ENCODE measurements at regions not wholly inside any gene's neighbourhood (a gene's known extent, or its start where the extent isn't known, plus 50 kb on each side); places are given as distances from the start of the nearest gene placed in this dataset.
"Not testable (repeated sequence)": the region's sequence is repeated elsewhere in the genome, so short reads cannot be mapped to it uniquely, and the experiment has no call there.

DNA sequence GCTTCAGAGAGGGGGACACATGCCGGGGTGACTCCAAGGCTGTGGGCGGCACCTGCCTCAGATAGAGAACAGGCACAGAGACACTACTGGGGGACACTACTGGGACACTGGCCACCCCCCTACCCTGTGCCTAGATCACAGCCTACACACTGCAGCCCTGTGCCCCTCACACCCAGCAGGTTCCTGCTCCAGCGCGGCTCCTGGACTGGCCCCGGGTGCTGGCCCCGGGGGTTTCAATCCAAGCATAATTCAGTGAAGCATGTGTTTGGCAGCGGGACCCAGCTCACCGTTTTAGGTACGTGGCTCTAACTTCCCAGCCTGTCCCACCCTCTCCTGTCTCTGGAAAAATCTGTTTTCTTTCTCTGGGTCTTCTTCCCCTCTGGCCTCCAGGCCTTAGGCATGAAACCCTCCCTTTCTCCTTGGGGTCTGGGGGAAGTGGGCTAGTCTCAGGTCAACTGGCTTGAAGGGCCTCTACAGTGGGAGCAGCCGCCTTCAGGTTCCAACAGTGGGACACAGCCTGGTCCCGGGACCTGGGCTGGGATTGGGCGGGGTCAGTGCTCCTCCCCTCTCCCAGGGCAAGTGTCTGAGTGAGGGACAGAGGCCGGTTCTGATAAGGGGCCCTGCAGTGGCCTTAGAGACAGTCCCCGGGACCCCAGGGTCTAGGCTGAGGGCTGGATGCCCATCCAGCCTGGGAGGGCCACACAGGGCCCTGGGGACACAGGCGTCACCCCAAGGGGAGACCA lies 98.8 kb downstream of the CRYBB2 start:
- TF ChIP-seq EZH2phosphoT487 (IDR thresholded peaks at IDR 0.05; ENCODE audit: insufficient read depth, low read depth) (no peak), EZH2 (IDR thresholded peaks at IDR 0.05; ENCODE audit: insufficient read depth, poor library complexity, severe bottlenecking) (no peak)
- 46 to 48% methylated on average over 13 to 15 of the region's 15 CpGs for whole genome bisulfite sequencing, 2 experiments (ENCODE audit: low coverage in 1 of 2, low lambda C conversion rate in 2 of 2, missing lambda C conversion rate in 2 of 2)
- Histone ChIP-seq H3K27ac (no peak overlapping the region), H3K9ac (no peak overlapping the region), H3F3A (ENCODE audit: insufficient read depth) (no peaks in the 10 kb centered on the region), H3K27me3 (replicated peaks; ENCODE audit: insufficient read depth) (no peaks in the 10 kb centered on the region), H3K4me2 (ENCODE audit: unreplicated experiment) (no peak overlapping the region), H4K20me1 (ENCODE audit: insufficient read depth) (no peaks in the 10 kb centered on the region), H3K36me3 (ENCODE audit: low read depth) (no peaks in the 10 kb centered on the region), H3K4me1 (ENCODE audit: insufficient read depth) (no peaks in the 10 kb centered on the region), H3K79me2 (ENCODE audit: insufficient read depth) (no peaks in the 10 kb centered on the region), H3K4me3 (no peak overlapping the region), H3K9me3 (ENCODE audit: low read depth) (no peaks in the 10 kb centered on the region), H2AFZ (no peak overlapping the region), H3K9me2 (ENCODE audit: insufficient read depth) (no peaks in the 10 kb centered on the region)
- in situ Hi-C loops (cut with MboI): no loop called here
- no peak for DNase-seq

DNA sequence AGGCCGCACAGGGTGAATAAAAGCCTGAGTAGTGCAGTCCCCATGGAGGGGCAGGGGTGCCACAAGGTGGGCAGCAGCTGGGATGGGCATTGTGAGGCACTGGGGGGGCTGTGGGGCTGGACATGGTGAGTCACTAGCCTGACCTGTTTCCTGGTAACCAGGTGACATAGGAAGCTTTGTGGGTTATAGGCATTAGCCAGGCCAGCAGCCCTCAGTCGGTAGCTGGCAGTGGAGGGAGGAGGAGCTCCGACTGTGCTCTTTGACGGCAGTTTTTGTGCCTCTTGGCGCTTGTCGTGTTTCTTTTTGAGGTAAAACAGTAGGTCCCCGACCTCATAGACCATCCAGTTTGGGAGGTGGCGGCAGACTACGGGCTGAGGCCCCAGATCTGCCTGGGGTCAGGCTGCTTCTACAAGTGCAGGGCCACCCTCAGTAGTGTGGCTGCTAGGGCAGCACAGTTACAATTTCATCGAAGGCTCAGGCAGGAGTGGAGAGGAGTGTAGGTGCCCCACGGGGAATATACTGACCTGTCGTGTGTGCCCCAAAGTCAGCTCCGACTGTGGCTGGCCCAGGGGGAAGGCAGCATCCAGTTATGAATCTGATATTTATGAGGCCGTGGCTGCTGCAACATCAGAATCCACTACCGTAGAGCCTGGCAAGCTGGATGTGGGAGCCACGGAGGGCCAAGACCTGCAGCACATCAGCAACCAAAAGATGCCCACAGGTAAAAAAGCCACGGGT lies 107.7 kb downstream of the CRYBB2 start:
- H3K9me2 ChIP-seq (ENCODE audit: insufficient read depth): no peaks in the 10 kb centered on the region
- H3K79me2 ChIP-seq (ENCODE audit: insufficient read depth): no peaks in the 10 kb centered on the region
- H3K27ac ChIP-seq: no peak overlapping the region
- H3K36me3 ChIP-seq (ENCODE audit: low read depth): no peaks in the 10 kb centered on the region
- no peak overlapping the region for H3K9ac ChIP-seq
- 58 to 60% methylated on average over 16 of the region's 17 CpGs for WGBS, 2 experiments (ENCODE audit: low coverage in 1 of 2, low lambda C conversion rate in 2 of 2, missing lambda C conversion rate in 2 of 2)
- no peak overlapping the region for H2AFZ ChIP-seq
- H3K4me3 ChIP-seq: no peak overlapping the region
- TF ChIP-seq EZH2 (IDR thresholded peaks at IDR 0.05; ENCODE audit: insufficient read depth, poor library complexity, severe bottlenecking) (no peak), EZH2phosphoT487 (IDR thresholded peaks at IDR 0.05; ENCODE audit: insufficient read depth, low read depth) (no peak)
- no peak overlapping the region for H3K4me2 ChIP-seq (ENCODE audit: unreplicated experiment)
- H3K9me3 ChIP-seq (ENCODE audit: low read depth): no peaks in the 10 kb centered on the region
- no peaks in the 10 kb centered on the region for H3F3A ChIP-seq (ENCODE audit: insufficient read depth)
- no peaks in the 10 kb centered on the region for H4K20me1 ChIP-seq (ENCODE audit: insufficient read depth)
- in situ Hi-C loops (cut with MboI): no loop called here
- no peaks in the 10 kb centered on the region for H3K4me1 ChIP-seq (ENCODE audit: insufficient read depth)
- DNase-seq: no peak
- no peaks in the 10 kb centered on the region; the same call in 1 of the 2 replicates for H3K27me3 ChIP-seq (replicated peaks; ENCODE audit: insufficient read depth)

DNA sequence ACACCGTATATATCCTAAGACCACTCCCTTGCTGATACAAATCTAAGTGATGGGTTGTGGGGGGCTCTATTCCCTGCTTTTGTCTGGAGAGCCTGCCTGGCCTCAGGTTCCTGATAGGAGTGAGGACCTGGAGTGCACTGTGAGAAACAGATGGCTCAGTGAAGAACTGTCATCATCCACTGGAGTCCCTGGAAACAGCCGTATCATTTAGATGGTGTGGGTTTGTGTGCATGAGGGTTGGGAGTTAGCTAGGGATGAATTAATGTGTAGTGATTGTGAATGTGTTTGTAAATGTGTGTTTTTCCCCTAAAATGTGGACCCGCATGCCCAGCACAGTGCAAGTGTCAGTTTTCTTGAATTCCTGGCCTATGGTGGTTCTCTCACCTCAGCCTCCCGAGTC lies 111.6 kb downstream of the CRYBB2 start:
- no peak for DNase-seq
- Histone ChIP-seq H3K27me3 (replicated peaks; ENCODE audit: insufficient read depth) (no peaks in the 10 kb centered on the region), H4K20me1 (ENCODE audit: insufficient read depth) (no peaks in the 10 kb centered on the region), H3K36me3 (ENCODE audit: low read depth) (no peaks in the 10 kb centered on the region), H3K4me3 (no peak overlapping the region), H3K4me1 (ENCODE audit: insufficient read depth) (no peaks in the 10 kb centered on the region), H3K9me2 (ENCODE audit: insufficient read depth) (no peaks in the 10 kb centered on the region), H3K27ac (no peak overlapping the region), H3F3A (ENCODE audit: insufficient read depth) (no peaks in the 10 kb centered on the region), H2AFZ (no peak overlapping the region), H3K9ac (no peak overlapping the region), H3K4me2 (ENCODE audit: unreplicated experiment) (no peak overlapping the region), H3K79me2 (ENCODE audit: insufficient read depth) (no peaks in the 10 kb centered on the region), H3K9me3 (ENCODE audit: low read depth) (no peaks in the 10 kb centered on the region)
- TF ChIP-seq EZH2phosphoT487 (IDR thresholded peaks at IDR 0.05; ENCODE audit: insufficient read depth, low read depth) (no peak), EZH2 (IDR thresholded peaks at IDR 0.05; ENCODE audit: insufficient read depth, poor library complexity, severe bottlenecking) (no peak)
- 56 to 66% methylated on average over 4 of the region's 4 CpGs for WGBS, 2 experiments (ENCODE audit: low coverage in 1 of 2, low lambda C conversion rate in 2 of 2, missing lambda C conversion rate in 2 of 2)
- in situ Hi-C loops (cut with MboI): no loop called here

DNA sequence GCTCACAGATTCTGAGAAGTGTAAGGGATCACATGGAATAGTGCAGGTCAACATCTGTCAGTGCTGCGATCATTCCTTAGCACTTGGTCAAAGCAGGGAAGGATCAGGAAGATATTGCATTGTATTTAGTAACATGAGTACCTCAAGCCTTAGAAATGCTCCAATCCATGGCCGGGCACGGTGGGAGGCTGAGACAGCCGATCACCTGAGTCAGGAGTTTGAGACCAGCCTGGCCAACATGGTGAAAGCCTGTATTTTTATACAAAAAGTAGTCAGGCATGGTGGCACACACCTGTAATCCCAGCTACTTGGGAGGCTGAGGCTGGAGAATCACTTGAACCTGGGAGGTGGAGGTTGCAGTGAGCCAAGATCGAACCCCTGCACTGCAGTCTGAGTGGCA lies 112.5 kb downstream of the CRYBB2 start:
- 80 to 88% methylated on average over 5 of the region's 5 CpGs for WGBS, 2 experiments (ENCODE audit: low coverage in 1 of 2, low lambda C conversion rate in 2 of 2, missing lambda C conversion rate in 2 of 2)
- H3K9me2 ChIP-seq (ENCODE audit: insufficient read depth); H3F3A ChIP-seq (ENCODE audit: insufficient read depth): not testable (repeated sequence)

More for the DNA sequence above, 112.5 kb downstream of the CRYBB2 start:
- H3K9ac ChIP-seq; H3K9me3 ChIP-seq (ENCODE audit: low read depth); H3K4me1 ChIP-seq (ENCODE audit: insufficient read depth); H4K20me1 ChIP-seq (ENCODE audit: insufficient read depth); H3K36me3 ChIP-seq (ENCODE audit: low read depth); H3K79me2 ChIP-seq (ENCODE audit: insufficient read depth); H3K4me2 ChIP-seq (ENCODE audit: unreplicated experiment); in situ Hi-C loops (cut with MboI); H3K27me3 ChIP-seq (replicated peaks; ENCODE audit: insufficient read depth); H3K27ac ChIP-seq; H3K4me3 ChIP-seq; DNase-seq; H2AFZ ChIP-seq: not testable (repeated sequence)

All from GM23248 (cell line).